MM.1S (cell line): ENCODE measurements at regions not wholly inside any gene's neighbourhood (a gene's known extent, or its start where the extent isn't known, plus 50 kb on each side); places are given as distances from the start of the nearest gene placed in this dataset.

Experiments
- DNase-seq: peaks from one replicate; pipeline ENCODE4 v3.0.0-alpha.2; 2015
- H2AFZ ChIP-seq: fragments of 300-600 bp; sonication (generic); 2 replicates; pipeline ENCODE4 v1.6.0; 2016; ENCODE audit warnings: antibody characterized with exemption, low read length
- H3F3A ChIP-seq: fragments of 300-600 bp; sonication (generic); 2 replicates; pipeline ENCODE4 v1.6.1; 2016; ENCODE audit warnings: mild to moderate bottlenecking, antibody characterized with exemption, low read length, moderate library complexity, mixed read lengths; ENCODE audit not compliant: insufficient read depth
- H3K27ac ChIP-seq: fragments of 300-600 bp; sonication (generic); 2 replicates; pipeline ENCODE4 v1.5.1; 2016; ENCODE audit warnings: mild to moderate bottlenecking, low read length
- H3K27me3 ChIP-seq: fragments of 300-600 bp; sonication (generic); replicated peaks from 2 replicates; pipeline ENCODE4 v1.6.0; 2016; ENCODE audit warnings: low read length; ENCODE audit not compliant: insufficient read depth
- H3K36me3 ChIP-seq: fragments of 300-600 bp; sonication (generic); replicated peaks from 2 replicates; pipeline ENCODE4 v1.6.1; 2016; ENCODE audit warnings: mild to moderate bottlenecking, low read length, mixed read lengths; ENCODE audit not compliant: insufficient read depth
- H3K4me1 ChIP-seq: fragments of 300-600 bp; sonication (generic); 2 replicates; pipeline ENCODE4 v1.6.1; 2016; ENCODE audit warnings: low read length, mixed read lengths
- H3K4me2 ChIP-seq: fragments of 300-600 bp; sonication (generic); 2 replicates; pipeline ENCODE4 v1.6.0; 2016; ENCODE audit warnings: low read depth, low read length
- H3K4me3 ChIP-seq: fragments of 300-600 bp; sonication (generic); 2 replicates; pipeline ENCODE4 v1.5.1; 2016; ENCODE audit warnings: low read length, mixed read lengths
- H3K79me2 ChIP-seq: fragments of 300-600 bp; sonication (generic); 2 replicates; pipeline ENCODE4 v1.6.1; 2016; ENCODE audit warnings: mixed run types, low read length, mixed read lengths
- H3K9ac ChIP-seq: fragments of 300-600 bp; sonication (generic); 2 replicates; pipeline ENCODE4 v1.6.1; 2016; ENCODE audit warnings: low read length, mixed read lengths
- H3K9me2 ChIP-seq: fragments of 300-600 bp; sonication (generic); replicated peaks from 2 replicates; pipeline ENCODE4 v1.6.1; 2016; ENCODE audit warnings: mild to moderate bottlenecking, low read length, mixed read lengths; ENCODE audit not compliant: insufficient read depth
- H3K9me3 ChIP-seq: fragments of 300-600 bp; sonication (generic); replicated peaks from 2 replicates; pipeline ENCODE4 v1.6.1; 2016; ENCODE audit warnings: mild to moderate bottlenecking, low read length, mixed read lengths; ENCODE audit not compliant: insufficient read depth
- H4K20me1 ChIP-seq: fragments of 300-600 bp; sonication (generic); 2 replicates; pipeline ENCODE4 v1.6.1; 2016; ENCODE audit warnings: mild to moderate bottlenecking, low read length, moderate library complexity, mixed read lengths; ENCODE audit not compliant: insufficient read depth
- EZH2 ChIP-seq: fragments of 300-600 bp; sonication (generic); optimal IDR thresholded peaks from 2 replicates; pipeline ENCODE3; 2017; ENCODE audit warnings: low read depth, mild to moderate bottlenecking, antibody characterized with exemption, low read length, mixed read lengths
- EZH2phosphoT487 ChIP-seq: fragments of 300-600 bp; sonication (generic); IDR thresholded peaks from 2 replicates; pipeline ENCODE4 v1.6.1; 2018; ENCODE audit warnings: antibody characterized with exemption, low read length
- TF ChIP-seq, protein P1 (sequence below): fragments of 300-600 bp; sonication (generic); IDR thresholded peaks from 2 replicates; pipeline ENCODE4 v1.5.1; 2016; ENCODE audit warnings: antibody characterized with exemption, low read length, mixed read lengths

DNA sequence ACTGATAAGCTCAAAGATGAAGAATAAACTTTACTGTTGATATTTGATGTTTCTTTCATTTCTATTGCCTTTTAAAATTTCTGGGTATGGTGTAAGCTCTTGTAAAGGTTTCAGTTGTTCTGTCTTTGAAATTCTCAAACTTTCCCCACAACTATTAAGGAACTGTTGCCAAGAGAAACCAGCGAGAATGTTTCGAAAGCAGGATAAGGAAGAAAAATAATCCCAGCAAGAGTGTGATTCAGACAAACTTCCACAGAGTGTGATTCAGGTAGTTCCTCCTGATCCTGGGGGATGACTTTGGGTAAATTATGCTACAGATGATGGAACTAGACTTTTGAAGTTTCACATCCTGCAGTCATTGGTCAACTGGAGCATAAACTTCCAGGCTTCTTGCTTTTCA is 632.0 kb downstream of the NSUN3 start:
- H3K27me3 ChIP-seq: no peaks in the 10 kb centered on the region
- DNase-seq: no peak

DNA sequence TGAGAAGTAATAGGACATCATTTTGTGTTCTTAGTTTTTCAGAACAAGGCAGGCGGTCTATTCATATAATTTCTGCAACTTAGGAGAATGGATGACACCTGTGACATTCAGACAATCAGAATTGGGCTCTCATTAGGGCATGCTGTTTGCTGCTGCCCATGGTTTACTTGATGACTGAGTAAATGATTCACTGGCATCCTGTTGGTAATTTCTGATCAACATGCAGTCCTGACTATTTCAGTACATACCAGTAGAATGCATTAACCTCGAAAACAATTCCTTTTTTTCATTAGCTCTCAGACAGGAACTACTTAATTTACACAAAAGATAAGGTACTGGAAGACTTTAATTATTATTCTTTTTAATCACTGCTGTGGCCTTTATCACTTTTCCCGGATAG is 641.6 kb downstream of the NSUN3 start:
- no peak for TF ChIP-seq EZH2
- no peak for TF ChIP-seq EZH2phosphoT487
- TF ChIP-seq, protein P1, sequence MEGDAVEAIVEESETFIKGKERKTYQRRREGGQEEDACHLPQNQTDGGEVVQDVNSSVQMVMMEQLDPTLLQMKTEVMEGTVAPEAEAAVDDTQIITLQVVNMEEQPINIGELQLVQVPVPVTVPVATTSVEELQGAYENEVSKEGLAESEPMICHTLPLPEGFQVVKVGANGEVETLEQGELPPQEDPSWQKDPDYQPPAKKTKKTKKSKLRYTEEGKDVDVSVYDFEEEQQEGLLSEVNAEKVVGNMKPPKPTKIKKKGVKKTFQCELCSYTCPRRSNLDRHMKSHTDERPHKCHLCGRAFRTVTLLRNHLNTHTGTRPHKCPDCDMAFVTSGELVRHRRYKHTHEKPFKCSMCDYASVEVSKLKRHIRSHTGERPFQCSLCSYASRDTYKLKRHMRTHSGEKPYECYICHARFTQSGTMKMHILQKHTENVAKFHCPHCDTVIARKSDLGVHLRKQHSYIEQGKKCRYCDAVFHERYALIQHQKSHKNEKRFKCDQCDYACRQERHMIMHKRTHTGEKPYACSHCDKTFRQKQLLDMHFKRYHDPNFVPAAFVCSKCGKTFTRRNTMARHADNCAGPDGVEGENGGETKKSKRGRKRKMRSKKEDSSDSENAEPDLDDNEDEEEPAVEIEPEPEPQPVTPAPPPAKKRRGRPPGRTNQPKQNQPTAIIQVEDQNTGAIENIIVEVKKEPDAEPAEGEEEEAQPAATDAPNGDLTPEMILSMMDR: no peak
- no peaks in the 10 kb centered on the region for H4K20me1 ChIP-seq
- no peaks in the 10 kb centered on the region for H3K79me2 ChIP-seq
- H3K27me3 ChIP-seq: no peaks in the 10 kb centered on the region
- no peak overlapping the region for H3K9ac ChIP-seq
- H3K36me3 ChIP-seq: no peaks in the 10 kb centered on the region
- H3K4me1 ChIP-seq: no peaks in the 10 kb centered on the region
- no peak overlapping the region for H2AFZ ChIP-seq
- H3K4me2 ChIP-seq: no peak overlapping the region
- no peak for DNase-seq
- no peaks in the 10 kb centered on the region for H3F3A ChIP-seq
- H3K9me2 ChIP-seq: no peaks in the 10 kb centered on the region
- no peaks in the 10 kb centered on the region for H3K9me3 ChIP-seq
- H3K4me3 ChIP-seq: no peak overlapping the region
- H3K27ac ChIP-seq: no peak overlapping the region

More for the DNA sequence above, 632.0 kb downstream of the NSUN3 start:
- Histone ChIP-seq H3K36me3 (no peaks in the 10 kb centered on the region), H3F3A (no peaks in the 10 kb centered on the region), H3K4me3 (no peak overlapping the region), H3K9me3 (no peaks in the 10 kb centered on the region), H3K4me2 (no peak overlapping the region), H3K79me2 (no peaks in the 10 kb centered on the region), H3K9ac (no peak overlapping the region), H3K9me2 (no peaks in the 10 kb centered on the region), H4K20me1 (no peaks in the 10 kb centered on the region), H3K4me1 (no peaks in the 10 kb centered on the region), H2AFZ (no peak overlapping the region), H3K27ac (no peak overlapping the region)
- TF ChIP-seq, protein P1: no peak
- no peak for TF ChIP-seq EZH2
- TF ChIP-seq EZH2phosphoT487: no peak

DNA sequence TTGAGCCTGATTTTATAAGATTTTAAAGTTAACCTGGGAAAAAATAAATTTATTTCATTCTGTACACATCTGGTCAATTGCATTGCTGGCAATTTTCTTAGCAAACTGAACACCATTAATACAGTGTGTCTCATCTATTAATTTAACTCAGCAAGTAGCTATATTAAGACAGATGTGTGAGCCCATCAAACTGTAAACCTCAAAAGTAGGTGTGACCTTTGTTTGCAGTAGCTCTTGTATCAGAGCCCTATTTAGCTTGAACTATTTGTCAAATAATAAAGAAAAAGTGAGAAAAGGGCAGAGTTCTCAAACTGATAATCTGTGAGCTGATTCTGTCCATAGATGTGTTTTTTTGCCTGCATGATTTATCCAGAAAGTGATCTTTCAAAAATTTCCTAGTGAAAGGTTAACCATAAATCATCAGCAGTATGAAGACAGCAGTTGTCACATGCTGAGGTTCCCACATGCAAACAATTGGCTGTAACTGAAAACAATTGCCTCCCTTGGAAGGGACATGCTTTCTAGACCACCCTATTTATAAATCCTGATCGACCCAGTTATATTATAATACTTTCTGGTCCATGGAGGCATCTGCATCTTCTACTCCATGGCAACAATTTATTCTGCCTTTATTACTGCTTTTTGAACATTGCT is 646.5 kb downstream of the NSUN3 start:
- no peak for DNase-seq
- Histone ChIP-seq H3K27ac (no peak overlapping the region), H3K9me3 (no peaks in the 10 kb centered on the region), H3K79me2 (no peaks in the 10 kb centered on the region), H3F3A (no peaks in the 10 kb centered on the region), H2AFZ (no peak overlapping the region), H3K27me3 (no peaks in the 10 kb centered on the region), H3K36me3 (no peaks in the 10 kb centered on the region), H3K9ac (no peak overlapping the region), H3K9me2 (no peaks in the 10 kb centered on the region), H3K4me2 (no peak overlapping the region), H3K4me3 (no peak overlapping the region), H3K4me1 (no peaks in the 10 kb centered on the region), H4K20me1 (no peaks in the 10 kb centered on the region)
- TF ChIP-seq, protein P1: no peak
- no peak for TF ChIP-seq EZH2
- no peak for TF ChIP-seq EZH2phosphoT487
